K562 (cell line): ENCODE measurements at regions not wholly inside any gene's neighbourhood (a gene's known extent, or its start where the extent isn't known, plus 50 kb on each side); places are given as distances from the start of the nearest gene placed in this dataset.

ENCODE experiments used
- EZH2 ChIP-seq: IDR thresholded peaks from 2 replicates; pipeline ENCODE4 v1.6.1; 2012; ENCODE audit warnings: low read depth, mild to moderate bottlenecking, inconsistent platforms, low read length, borderline replicate concordance
- FOXK2 ChIP-seq, 2 experiments: fragments of 450-650 bp; IDR thresholded peaks in 1 of 2; conservative IDR thresholded peaks in 1 of 2; 2 replicates each; pipeline ENCODE4 v1.6.1; 2016; ENCODE audit warnings: low read depth in 2 of 2, mild to moderate bottlenecking in 1 of 2
- POLR2A ChIP-seq: fragments of 450-650 bp; conservative IDR thresholded peaks from 2 replicates; pipeline ENCODE4 v1.6.1; 2016
- SIN3A ChIP-seq, 2 experiments: fragments of 150-350 bp in 1 of 2; IDR thresholded peaks; 2 replicates each; pipeline ENCODE4 v1.6.1; 2011 to 2016; ENCODE audit warnings: borderline replicate concordance in 2 of 2, low read depth in 2 of 2, low read length in 2 of 2, mild to moderate bottlenecking in 2 of 2, moderate library complexity in 2 of 2; ENCODE audit not compliant: control insufficient read depth in 1 of 2
- ZNF384 ChIP-seq: IDR thresholded peaks from 2 replicates; pipeline ENCODE4 v1.6.1; 2012; ENCODE audit warnings: low read depth, low read length, improper control_type of control experiment
- ZSCAN29 ChIP-seq: fragments of 450-650 bp; IDR thresholded peaks from 2 replicates; pipeline ENCODE4 v1.6.1; 2017
- TF ChIP-seq, protein P1 (sequence below), 2 experiments: IDR thresholded peaks in 1 of 2; conservative IDR thresholded peaks in 1 of 2; 2 replicates each; pipeline ENCODE4 v1.6.1; 2016; ENCODE audit warnings: low read depth in 2 of 2, mild to moderate bottlenecking in 1 of 2, missing compliant biosample characterization in 1 of 2, missing genetic modification characterization in 1 of 2, moderate library complexity in 1 of 2
- TF ChIP-seq, protein P2 (sequence below): sonication (generic); formaldehyde crosslinking; IDR thresholded peaks from 2 replicates; pipeline ENCODE4 v1.8.0; 2022; ENCODE audit warnings: missing genetic modification reagents, mild to moderate bottlenecking, borderline replicate concordance

DNA sequence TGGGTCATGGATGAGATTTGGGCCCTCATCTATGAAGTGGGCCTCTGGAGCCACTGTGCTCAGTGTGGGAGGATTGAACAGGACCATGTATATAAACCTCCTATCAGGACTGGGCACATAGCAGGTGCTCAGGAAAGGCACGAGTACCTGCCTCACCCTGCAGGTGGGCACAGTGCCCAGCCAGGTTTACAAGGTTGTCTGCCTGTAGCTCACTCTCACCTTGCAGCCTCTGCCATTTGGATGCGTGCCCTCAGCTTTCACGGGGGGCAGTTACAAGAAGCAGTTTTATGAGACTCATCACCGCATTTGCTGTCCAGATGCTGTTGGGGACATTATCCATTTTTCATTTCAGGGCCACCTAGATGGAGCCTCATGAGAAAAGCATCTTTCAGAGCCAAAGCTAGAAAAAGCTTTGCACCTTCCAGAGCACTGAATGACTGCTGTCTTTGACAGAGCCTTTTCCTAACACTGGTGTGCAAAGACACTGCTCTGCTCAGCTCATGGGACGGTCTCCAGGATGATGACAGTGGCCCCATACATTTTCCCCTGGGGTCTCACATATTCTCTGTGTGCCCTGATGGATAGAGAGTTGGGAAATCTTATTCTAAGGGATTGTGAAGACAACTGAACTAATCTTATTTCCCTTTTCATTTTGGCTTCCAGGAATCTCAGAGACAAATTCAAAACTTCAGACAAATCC lies 327.5 kb upstream of the RTL1 start:
- TF ChIP-seq, protein P1, sequence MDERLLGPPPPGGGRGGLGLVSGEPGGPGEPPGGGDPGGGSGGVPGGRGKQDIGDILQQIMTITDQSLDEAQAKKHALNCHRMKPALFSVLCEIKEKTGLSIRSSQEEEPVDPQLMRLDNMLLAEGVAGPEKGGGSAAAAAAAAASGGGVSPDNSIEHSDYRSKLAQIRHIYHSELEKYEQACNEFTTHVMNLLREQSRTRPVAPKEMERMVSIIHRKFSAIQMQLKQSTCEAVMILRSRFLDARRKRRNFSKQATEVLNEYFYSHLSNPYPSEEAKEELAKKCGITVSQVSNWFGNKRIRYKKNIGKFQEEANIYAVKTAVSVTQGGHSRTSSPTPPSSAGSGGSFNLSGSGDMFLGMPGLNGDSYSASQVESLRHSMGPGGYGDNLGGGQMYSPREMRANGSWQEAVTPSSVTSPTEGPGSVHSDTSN (CRISPR knock-in tag; IDR thresholded peaks at IDR 0.05; ENCODE audit: low read depth) = no peak
- TF ChIP-seq, protein P1 (tag; conservative IDR thresholded peaks at IDR 0.05; ENCODE audit: low read depth) = no peak
- TF ChIP-seq SIN3A (IDR thresholded peaks at IDR 0.05; ENCODE audit: borderline replicate concordance in 2 of 2, control insufficient read depth in 1 of 2, low read depth in 2 of 2, low read length in 2 of 2) = no peak
- TF ChIP-seq ZSCAN29 = no peak
- TF ChIP-seq POLR2A = no peak
- no peak for TF ChIP-seq EZH2
- no peak for TF ChIP-seq ZNF384
- TF ChIP-seq, protein P2, sequence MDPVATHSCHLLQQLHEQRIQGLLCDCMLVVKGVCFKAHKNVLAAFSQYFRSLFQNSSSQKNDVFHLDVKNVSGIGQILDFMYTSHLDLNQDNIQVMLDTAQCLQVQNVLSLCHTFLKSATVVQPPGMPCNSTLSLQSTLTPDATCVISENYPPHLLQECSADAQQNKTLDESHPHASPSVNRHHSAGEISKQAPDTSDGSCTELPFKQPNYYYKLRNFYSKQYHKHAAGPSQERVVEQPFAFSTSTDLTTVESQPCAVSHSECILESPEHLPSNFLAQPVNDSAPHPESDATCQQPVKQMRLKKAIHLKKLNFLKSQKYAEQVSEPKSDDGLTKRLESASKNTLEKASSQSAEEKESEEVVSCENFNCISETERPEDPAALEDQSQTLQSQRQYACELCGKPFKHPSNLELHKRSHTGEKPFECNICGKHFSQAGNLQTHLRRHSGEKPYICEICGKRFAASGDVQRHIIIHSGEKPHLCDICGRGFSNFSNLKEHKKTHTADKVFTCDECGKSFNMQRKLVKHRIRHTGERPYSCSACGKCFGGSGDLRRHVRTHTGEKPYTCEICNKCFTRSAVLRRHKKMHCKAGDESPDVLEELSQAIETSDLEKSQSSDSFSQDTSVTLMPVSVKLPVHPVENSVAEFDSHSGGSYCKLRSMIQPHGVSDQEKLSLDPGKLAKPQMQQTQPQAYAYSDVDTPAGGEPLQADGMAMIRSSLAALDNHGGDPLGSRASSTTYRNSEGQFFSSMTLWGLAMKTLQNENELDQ (CRISPR knock-in tag) = no peak
- TF ChIP-seq FOXK2 (conservative IDR thresholded peaks at IDR 0.05 in 1 of 2, IDR thresholded peaks at IDR 0.05 in 1 of 2; ENCODE audit: low read depth in 2 of 2) = no peak
